ENCODE measurements at regions not wholly inside any gene's neighbourhood (a gene's known extent, or its start where the extent isn't known, plus 50 kb on each side); places are given as distances from the start of the nearest gene placed in this dataset.

DNA sequence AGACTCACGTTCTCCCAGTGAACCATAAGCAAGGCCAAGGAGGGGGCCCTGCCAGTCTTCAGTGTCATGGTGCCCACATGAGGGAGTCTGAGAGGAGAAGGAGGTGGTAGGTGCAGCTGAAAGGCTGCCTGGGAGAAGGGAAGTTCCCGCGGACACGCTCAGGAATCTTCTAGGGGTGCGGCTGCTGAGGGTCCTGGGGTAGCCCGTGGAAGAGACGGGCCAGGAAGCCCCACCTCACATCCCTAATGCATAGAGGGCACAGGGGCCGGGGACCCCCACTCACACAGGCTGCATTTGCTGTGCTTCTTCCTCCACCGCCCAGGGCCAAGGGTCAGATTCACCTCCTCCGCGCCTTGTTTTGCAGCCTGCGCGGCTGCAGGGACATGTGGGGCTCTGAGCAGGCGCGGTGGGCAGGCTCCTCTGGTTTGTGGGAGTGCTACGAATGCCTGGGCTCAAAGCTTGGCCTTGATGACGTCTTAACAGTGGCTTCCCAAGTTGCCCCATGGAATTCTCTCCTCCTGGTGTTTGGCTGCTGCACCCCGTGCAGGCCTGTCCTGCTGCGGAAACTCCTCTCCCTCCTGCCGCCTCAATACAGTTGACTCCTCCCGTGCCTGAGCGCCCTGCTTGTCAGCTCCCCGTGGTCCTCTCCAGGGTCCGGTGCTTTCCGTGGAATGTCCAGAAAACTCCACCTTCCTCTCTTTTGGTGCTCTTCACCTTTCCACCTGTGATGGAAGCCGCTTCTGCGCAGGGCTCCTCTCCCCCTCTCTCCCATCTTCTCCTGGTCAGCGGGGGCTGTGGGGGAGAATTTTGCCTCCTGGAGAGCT lies 95.7 kb downstream of the VAPA start:
- no peak for DNase-seq

DNA sequence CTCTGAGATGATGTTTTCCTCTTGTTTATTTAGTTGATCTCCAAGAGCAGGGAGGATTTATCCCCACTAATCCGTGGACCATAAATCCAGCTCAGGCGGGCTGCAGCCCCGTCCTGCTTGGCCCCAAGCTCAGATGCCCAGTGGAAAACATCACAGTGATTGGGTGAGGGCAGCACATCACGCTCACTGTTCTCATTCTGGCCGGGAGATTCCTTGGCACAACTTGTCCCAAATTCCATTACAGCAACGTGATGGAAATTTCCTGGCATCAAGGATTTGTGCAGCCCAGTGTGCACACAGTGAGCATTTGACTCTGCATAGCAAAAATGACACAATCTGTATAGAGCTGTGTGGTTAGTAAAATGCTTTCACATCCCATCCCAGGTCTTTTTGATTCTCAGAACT lies 96.8 kb downstream of the VAPA start:
- peak; percentile 37 for DNase-seq

DNA sequence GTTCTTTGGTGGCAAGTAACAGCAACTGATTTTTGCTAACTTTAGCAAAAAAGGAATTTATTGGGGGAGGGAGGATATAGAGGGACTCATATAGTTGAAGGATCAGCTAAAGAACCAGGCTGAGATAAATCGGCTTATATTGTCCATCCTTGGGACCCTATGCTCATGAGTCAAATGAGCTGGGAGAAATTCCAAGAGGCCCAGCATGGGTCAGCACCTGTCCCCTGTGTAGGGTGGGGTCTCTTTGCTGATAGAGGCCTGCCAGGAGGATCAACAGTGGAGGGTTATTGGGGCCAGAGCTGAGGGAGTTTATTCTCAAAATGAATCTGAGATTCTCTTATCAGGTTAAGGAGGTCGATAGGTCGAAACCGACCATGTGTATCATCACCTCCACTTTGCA lies 97.2 kb downstream of the VAPA start:
- no peak for DNase-seq

DNA sequence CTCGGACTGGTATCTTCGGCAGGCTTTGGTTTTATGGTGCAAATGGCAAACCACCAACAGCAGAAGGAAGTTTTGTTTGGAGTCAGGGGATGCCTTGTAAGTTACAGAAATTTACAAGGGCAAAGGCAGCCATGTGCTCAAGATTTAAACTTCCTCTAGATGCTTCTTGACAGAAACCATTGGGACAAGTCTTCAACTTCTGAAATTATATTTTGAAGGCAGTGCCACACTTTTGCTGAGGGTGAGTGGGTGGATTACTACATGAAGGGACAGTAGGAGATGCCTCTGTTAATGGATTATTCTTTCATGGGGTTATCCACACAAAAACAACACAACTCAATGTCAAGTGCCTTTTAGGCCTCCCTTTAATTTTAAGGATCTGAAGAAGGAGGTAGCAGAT lies 97.9 kb downstream of the VAPA start:
- DNase-seq, result no peak

DNA sequence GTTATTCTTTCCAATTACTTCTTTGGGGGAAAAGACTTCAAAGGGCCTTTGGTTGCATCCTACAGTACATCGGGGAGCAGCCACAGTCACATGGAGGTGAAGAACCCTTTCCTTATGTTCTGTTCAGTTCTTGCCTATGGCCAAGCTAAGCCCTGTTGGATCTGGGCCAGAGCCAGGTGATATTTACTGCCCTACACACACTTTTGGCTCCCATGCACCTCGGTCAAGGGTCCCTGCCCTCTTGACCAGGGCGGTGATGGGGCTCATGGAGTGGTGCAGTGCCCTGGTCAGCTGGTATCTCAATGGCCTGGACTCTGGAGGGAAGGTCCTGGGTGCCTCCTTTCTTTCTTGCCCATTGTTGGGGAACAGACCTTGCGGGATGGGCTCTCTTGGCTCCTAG lies 98.7 kb downstream of the VAPA start:
- DNase-seq, result no peak

DNA sequence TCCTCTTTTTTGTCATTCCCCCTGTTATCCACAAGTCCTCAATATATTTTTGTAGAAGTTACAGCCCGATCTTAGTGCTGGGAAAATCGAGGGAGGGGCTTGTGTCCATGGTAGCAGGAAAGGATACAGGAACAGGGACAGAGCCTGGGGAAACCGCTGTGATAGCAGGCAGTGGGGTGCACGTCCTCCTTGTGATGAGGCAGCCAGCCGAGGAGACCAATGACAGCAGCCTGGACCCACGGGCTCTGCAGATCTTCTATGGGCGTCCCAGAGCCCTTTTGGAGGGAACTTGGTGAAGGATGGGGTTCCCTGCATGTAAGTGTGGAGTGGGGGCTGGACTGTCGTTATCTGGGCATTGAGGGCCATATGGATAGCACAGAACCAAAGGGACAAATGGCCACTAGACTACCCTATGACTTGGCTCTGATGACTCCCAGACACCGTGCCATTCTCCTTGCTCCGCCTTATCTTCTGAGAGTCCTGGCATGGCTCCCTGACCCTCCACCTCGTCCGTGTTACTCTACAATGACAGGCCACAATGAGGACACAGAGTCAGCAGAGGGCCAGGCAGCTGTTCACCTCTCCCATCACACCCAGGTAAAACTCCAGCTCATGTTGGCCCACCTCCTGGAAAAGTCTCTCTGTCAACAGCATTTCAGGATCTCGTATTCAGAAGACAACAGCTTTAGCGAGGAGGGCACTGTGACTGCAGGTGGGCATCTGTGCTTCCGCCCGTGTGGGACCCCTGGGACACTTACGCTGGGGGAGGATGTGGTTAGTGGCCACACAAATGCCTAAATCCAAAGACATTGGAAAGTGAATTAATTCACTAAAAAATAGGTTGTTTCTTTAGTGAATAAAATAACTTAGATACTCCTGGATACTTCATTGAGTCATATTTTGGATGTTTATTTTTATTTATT lies 100.1 kb downstream of the VAPA start:
- no peak for DNase-seq

DNA sequence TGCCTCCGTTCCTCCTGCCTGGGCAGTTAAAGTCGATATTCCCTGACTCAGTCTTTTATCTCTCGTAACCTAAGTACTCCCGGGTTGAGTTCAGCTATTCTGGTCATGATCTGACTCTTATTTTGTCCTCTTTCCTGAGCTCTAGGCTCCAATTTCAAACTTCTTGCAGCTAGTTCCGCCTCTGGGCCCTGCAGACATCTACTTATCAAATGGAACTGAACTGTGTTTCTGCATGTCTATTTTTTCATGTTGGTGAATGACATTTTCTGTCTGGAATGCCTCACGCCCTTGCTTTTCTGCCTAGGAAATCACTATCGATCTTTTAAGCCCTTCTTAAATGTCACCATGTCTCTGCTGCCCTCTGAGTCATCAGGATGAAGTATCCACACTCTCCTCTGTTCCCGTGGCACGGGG lies 101.5 kb downstream of the VAPA start:
- no peak for DNase-seq

DNA sequence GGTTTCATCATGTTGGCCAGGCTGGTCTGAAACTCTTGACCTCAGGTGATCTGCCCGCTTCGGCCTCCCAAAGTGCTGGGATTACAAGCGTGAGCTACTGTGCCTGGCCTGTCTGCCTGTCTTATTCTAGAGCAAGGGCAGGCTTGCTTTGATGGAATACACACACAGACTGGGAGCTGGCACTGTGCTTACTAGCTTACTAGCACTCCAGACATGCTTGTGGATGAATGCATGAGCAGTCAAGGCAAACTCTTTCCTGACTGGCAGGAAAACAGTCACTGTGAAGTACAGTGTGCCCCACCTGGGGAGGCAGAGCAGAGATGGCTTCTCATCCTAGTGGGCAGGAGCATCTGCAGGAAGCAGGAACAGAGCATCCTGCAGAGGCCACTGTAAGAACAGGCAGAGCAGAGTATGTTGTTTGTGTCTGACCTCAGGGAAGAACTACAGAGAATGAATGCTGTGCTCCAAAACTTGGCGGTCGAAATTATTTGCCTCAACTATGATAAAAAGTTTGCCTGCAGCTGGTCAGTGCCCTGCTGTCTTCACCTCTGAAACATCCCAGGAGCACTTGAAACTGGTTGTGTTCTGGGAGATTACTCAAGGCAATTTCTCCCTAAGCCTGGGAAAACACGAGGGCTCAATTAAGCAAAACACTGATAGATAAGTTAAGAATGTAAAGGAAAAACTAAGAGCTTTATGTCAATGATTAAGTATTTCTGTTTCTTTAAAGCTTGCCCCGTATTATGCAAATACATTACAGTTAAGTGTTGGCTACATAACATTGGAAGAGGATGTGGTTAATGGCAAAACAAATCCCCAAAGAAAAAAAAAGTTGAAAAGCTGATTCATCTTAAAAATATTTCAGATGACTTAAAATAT lies 102.4 kb downstream of the VAPA start:
- no peak for DNase-seq

DNA sequence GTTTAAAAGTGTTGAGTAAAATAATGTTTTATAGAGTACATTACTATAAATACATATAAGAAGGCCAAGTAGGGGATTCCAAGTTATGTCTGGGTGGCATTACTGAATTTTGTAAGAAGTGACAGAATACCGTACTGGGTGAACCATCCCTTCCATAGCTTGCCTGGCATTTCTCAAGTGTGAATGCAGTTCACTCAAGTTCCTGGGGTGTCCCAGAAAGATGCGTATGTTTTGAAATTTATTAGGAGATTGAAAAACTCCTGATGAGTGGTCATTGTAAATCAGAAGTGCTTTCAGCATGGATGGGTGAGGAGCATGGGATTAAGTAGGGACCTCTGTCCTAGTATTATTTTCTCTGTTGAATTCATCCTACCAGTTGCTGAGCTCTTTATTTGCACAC lies 103.2 kb downstream of the VAPA start:
- no peak for DNase-seq

DNA sequence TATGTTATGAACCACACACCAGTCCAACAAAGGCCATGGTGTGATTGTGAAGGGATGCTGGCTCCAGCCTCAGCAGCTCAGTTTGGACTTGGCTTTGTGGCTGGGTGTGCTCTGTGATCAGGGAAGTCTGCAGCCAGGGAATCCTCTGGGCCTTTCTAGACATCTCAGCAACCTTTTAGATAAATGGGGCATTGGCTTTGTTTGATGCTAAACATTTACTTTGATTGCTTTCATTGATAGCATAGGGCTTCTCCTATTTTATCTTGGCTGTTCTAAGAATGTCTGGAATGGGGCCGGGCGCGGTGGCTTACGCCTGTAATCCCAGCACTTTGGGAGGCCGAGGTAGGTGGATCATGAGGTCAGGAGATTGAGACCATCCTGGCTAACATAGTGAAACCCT lies 104.5 kb downstream of the VAPA start:
- no peak for DNase-seq

DNA sequence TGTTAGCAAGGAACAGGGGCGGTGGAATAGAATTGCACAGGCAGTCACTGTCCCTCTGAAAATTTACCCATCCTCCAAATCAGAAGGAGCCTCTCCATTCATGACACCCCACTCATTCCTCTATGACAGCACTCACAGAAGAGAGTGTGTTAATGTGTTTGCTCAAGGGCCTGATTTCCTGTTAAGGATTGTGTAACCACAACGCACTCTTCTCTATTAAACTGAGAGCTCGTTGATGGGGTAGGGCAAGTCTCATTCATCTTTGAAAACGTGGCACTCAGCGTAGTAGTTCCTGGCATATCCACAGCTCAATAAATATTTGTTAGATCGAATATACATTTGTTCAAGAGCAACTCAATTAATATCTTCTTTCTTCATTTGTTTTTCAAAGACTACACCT lies 106.4 kb downstream of the VAPA start:
- no peak for DNase-seq

DNA sequence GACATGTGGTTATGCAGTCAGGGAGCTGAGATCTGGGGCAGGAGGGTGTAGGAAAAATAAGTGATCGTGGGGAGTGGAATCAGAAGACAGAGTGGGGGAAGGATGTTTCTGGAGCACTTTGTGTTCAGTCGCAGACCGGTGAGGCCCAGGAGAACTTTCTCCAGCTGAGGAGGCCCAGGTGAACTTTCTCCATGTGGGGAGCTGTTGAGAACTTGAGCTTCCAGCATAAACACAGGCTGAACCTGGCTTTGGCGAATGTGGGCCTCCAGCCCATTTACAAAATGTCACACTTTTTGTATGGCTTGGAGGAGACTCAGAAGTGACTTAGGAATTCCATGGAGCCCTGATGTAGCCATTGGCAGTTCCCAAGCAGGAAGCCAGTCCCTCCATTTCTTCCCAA lies 108.5 kb downstream of the VAPA start:
- no peak for DNase-seq

DNA sequence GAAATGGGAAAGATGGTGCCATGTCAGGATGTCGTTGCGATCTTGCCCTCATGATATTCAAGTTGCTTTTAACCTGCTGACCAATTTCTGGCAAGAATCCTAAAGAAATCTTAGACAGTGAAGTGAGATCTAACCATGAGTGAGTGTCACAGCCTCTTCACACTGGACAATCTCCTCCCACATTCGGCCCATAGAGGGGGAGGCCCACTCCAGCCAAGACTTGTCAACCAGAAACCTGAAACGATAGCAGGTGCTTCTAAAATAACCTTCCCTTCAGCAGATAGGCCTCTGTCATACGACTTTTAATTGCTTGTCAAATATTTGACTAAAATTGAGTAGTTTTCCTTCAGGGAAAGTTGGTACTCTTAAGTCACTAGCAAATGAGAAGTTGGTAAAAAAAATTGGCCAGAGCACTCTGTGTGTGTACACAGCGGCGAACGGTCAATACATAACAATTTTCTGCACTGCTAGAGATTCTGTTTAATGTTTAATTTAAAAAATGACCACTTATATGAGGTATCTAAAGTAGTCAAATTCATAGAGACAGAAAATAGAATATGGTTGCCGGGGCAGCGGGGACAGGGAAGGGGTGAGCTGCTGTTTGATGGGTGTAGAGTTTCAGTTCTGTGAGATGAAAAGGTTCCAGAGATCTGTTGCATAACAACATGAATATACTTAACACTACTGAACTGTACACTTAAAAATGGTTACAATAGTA lies 110.2 kb downstream of the VAPA start:
- no peak for DNase-seq

DNA sequence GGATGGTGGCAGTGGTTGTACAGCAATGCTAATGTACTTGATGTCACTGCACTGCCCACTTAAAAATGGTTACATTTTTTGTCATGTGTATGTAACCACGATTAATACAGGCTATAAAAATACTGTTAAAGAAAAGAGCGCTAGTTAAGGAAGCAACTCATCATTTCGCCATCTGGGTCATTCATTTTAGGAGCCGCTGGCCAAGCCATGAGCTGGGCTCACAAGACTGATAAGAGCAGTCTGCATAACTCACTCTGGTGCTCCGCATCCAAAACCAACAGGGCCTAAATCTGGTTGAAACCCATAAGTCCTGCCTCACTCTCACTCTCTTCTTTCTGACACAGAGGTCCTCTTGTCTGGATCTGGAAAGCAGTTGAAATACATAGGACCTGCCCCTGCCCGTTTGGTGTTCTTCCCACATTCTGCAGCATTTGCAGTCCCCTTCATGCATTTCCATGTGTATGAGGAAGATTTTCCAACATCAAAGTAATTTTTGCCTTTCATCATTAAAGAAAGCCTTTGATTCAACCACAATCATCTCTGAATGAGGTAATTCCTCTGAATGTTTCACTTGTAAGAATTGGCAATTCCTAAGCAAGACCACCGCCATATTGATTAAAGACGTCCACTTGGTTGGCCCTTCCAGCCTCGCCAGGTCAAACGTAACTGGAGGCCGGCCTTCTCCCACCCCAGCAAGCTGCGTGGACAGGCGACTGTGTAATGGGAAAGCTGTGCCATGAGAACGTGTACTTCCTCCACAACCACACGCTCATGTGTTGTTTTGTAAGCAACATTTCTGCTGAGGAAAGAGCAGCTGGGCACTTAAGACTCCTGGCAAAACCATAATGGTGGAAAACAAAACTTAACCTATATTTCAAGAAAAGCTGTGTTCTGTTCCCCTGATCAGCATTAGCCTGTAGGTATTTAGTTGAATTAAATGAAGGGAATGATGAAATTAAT lies 112.2 kb downstream of the VAPA start:
- DNase-seq, result no peak

DNA sequence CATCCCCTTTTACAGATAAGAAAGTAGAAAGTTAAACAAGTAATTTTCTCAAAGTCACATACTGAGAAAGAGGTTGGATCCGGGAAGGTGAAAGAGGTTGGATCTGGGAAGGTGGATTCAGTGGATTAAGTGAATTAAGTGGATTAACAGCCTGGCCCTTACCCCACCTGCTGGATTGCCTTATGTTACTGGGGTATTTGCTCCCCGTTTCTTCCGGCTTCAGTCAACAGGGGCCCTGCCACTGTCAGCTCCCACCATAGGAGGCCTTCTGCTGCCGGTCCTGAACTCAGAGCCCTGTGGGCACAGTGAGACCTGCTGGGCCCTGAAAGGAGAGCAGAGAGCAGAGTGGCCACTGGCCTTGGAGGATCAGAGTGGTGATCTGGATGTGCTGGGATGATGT lies 113.2 kb downstream of the VAPA start:
- no peak for DNase-seq

DNA sequence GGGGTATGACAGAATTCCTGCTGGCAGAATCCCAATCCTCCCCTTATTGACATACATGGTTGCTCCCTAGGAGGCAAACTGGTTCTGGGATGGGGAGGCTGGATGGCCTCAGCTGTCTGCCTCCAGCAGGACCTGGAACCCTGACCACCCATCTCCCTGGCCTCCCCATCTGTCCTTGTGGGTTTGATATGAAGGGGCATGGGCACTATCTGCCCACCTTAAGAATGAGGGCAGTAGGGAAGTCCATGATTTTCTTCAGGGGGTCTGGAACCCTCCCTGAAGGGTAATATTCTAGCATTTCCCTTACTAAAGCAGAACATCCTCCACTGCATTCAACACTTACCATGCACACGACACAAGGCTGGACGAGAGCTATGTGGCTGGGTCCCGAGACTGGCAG lies 113.6 kb downstream of the VAPA start:
- DNase-seq, result no peak

DNA sequence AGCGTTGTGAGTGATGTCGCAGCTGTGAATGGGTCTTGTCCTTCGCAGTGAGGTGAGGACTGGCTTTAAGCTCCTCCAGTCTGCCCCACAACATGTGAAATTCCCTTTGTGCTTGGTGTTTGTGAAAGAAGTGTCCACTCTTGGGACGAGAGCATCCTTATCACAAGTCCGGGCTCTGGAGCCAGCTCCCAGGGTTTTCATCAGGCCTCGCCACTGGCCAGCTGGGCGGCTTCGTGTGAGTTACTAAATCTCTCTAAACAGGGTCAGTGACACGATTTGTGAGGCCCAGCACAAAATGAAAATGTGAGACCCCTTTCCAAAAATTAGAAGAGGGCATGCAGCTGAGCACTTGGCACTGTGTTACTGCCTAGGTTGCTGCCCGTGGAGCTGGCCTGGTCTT lies 115.9 kb downstream of the VAPA start:
- no peak for DNase-seq

DNA sequence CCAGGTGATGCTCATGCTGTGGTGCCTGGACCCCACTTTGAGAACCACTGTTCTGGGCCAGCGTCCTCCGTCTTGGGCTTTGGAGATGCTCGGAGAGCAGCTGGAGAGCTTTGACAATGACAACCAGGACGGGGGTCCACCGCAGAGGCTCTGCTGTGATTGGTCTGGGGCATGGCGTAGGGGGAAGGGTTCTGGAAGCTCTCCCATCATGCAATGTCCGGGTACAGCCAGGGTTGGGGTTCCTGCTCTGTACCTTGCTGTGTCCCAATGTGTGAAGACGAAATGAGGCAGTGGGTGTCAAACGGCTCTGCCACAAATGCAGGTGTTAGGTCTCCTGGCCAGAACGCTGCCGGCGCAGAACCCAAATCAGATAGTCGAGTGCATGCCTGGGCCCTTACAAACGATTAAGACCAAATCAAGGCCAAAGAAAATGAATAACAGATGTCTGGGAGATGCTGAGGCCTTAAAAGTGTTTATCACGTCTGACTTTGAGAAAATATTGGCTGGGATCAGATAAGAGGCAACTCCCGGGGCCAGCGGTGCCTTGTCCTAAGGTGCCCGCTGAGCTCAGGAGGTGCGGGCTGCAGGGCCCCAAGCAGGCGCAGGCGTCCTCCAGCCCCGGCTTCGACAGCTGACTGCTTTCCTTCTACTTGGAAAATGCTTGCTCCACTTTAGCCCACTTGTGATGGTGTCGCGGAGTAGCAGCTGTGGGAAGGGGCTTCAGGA lies 117.2 kb downstream of the VAPA start:
- DNase-seq, result no peak

DNA sequence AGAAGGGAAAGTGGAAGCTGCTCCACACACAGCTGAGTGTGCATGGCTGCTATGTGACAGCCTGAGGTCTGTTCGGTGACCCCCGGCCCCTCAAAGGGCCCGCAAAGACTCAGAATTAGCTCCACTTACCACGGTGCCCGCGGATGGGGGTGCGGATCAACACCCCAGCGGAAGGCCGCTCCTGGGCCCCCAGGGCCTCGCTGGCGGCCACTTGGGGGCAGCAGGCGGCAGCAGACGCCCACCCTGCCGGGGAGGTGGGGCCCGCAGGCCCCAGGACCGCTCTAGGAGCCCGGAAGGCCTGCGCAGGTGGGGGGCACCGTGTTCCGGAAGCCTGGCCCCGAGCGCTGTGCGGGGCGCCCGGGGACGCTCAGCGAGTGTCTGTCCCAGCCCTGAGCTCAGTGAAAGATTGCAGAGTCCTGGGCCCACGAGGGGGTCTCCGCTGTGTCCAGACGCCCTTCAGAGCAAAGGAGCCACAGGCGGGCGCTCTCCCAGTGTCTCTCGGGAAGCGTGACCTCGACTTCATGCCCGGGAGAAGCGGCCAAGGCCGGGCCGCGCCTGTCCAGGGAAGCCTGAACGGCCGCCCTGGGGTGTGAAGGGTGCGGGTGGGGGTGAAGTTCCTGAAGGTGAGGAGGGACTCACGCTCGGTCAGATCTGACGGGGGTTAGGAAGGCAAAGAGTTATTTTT lies 118.7 kb downstream of the VAPA start:
- DNase-seq, result no peak

DNA sequence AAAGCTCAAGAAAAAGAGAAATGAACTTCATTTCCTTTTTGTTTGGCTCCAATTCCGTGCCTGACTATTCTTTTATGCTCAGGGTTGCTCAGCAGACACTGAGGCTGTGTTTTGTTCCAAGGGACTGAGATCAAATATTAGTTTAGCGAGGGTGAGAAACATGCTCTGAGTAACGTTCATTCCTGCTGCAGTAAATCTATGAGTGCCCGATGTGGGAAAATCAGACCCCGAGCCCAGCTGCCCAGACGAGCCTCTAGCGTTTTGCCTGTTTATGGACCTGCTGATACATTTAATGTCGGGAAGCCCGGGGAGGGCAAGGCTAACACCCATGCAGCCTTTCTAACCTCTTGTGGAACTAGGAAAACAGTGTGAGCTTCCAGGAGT lies 119.2 kb downstream of the VAPA start:
- DNase-seq, result no peak

Measured in RPMI8226 (cell line).